PC-9 (cell line): ENCODE measurements at regions not wholly inside any gene's neighbourhood (a gene's known extent, or its start where the extent isn't known, plus 50 kb on each side); places are given as distances from the start of the nearest gene placed in this dataset.

Experiments
- CTCF ChIP-seq: fragments of 200-600 bp; sonication (generic); conservative IDR thresholded peaks from 2 replicates; pipeline ENCODE4 v1.6.1; 2017; ENCODE audit warnings: mixed run types, antibody characterized with exemption, mild to moderate bottlenecking, moderate library complexity
- EZH2 ChIP-seq: fragments of 200-600 bp; sonication (generic); IDR thresholded peaks from 2 replicates; pipeline ENCODE4 v1.8.0; 2017; ENCODE audit warnings: antibody characterized with exemption, low read depth

GRCh38 chr6:27183060-27183832 lies 64.3 kb upstream of the PRSS16 start:
- no peak for TF ChIP-seq CTCF
- no peak for TF ChIP-seq EZH2
